Astrocyte of the hippocampus (primary cell): ENCODE measurements at regions not wholly inside any gene's neighbourhood (a gene's known extent, or its start where the extent isn't known, plus 50 kb on each side); places are given as distances from the start of the nearest gene placed in this dataset.

Experiments
- DNase-seq: peaks from one replicate; pipeline ENCODE4 v3.0.0; 2011; ENCODE audit warnings: low read depth, low spot score

GRCh38 chr9:28912621-28913020 lies 1339.3 kb upstream of the C9orf72 start:
- DNase-seq: no peak

- peak; percentile 2 for DNase-seq
These were observed 1342.1 kb upstream of the C9orf72 start for GRCh38 chr9:28915202-28915930.

GRCh38 chr9:28916348-28916747 lies 1343.1 kb upstream of the C9orf72 start:
- DNase-seq: no peak

- no peak for DNase-seq
These were observed 1348.7 kb upstream of the C9orf72 start for GRCh38 chr9:28921857-28922500.

- DNase-seq: peak; percentile 48
These were observed 1349.6 kb upstream of the C9orf72 start for GRCh38 chr9:28922891-28923290.

GRCh38 chr9:28923351-28923750 lies 1350.1 kb upstream of the C9orf72 start:
- DNase-seq: no peak

GRCh38 chr9:28925157-28925556 lies 1351.9 kb upstream of the C9orf72 start:
- no peak for DNase-seq

GRCh38 chr9:28926306-28926705 lies 1353.0 kb upstream of the C9orf72 start:
- no peak for DNase-seq

GRCh38 chr9:28927691-28928090 lies 1354.4 kb upstream of the C9orf72 start:
- DNase-seq: no peak

GRCh38 chr9:28929433-28929832 lies 1356.2 kb upstream of the C9orf72 start:
- no peak for DNase-seq

- DNase-seq: no peak
These were observed 1357.5 kb upstream of the C9orf72 start for GRCh38 chr9:28930766-28931165.

- DNase-seq: no peak
These were observed 1360.8 kb upstream of the C9orf72 start for GRCh38 chr9:28934111-28934510.

- DNase-seq: no peak
These were observed 1365.7 kb upstream of the C9orf72 start for GRCh38 chr9:28938981-28939380.

- DNase-seq: no peak
These were observed 1368.6 kb upstream of the C9orf72 start for GRCh38 chr9:28941856-28942255.

GRCh38 chr9:28942941-28943340 lies 1369.7 kb upstream of the C9orf72 start:
- DNase-seq: no peak

- no peak for DNase-seq
These were observed 1373.4 kb upstream of the C9orf72 start for GRCh38 chr9:28946648-28947047.

GRCh38 chr9:28951945-28952344 lies 1378.7 kb upstream of the C9orf72 start:
- peak; percentile 1 for DNase-seq

- no peak for DNase-seq
These were observed 1383.0 kb upstream of the C9orf72 start for GRCh38 chr9:28956116-28956880.

GRCh38 chr9:28960602-28961001 lies 1387.3 kb upstream of the C9orf72 start:
- DNase-seq: no peak

GRCh38 chr9:28961623-28962022 lies 1388.3 kb upstream of the C9orf72 start:
- no peak for DNase-seq

- DNase-seq: no peak
These were observed 1393.9 kb upstream of the C9orf72 start for GRCh38 chr9:28967226-28967625.

- no peak for DNase-seq
These were observed 1397.0 kb upstream of the C9orf72 start for GRCh38 chr9:28970241-28970654.

- no peak for DNase-seq
These were observed 1398.6 kb upstream of the C9orf72 start for GRCh38 chr9:28971881-28972280.
